ENCODE measurements at regions not wholly inside any gene's neighbourhood (a gene's known extent, or its start where the extent isn't known, plus 50 kb on each side); places are given as distances from the start of the nearest gene placed in this dataset.
"Not testable (repeated sequence)": the region's sequence is repeated elsewhere in the genome, so short reads cannot be mapped to it uniquely, and the experiment has no call there.

DNA sequence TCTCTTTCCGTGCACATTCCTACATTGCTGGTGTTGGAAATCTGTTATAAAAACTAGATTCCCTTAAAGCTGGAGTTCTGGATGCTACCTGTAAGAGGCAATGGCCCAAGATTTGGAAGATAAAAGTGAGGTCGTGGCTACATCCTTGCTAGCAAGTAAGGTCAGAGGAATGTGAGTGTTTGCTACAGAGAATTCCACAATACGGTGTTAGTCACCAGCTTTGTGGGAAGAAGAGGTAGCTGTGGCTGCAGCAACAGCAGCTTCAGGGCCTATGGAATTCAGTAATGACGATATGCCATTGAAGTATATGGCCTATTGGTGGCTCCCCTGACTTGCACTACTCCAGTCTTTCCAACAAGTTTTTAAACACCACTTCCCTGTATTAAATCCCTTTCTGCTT lies 227.7 kb upstream of the TMEM260 start:
- no peak for DNase-seq

DNA sequence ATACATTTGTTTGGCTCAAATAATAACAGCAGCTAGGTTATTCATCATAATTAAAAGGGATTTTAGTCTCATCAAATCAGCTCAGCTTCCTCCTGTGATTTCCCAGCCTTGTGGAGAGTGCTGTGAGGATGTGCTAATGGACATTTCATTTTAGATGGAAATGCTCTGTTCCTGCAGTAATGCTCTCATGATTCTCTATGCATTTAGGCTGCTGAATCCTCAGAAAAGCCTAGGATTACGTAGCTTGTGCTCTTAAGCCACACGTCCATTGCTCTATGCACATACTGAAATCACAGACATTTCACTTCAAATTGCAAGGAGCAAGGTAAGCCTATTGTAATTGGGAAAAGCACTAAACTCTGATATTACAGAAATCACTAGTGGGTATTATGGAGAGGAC lies 226.6 kb upstream of the TMEM260 start:
- DNase-seq, result no peak

DNA sequence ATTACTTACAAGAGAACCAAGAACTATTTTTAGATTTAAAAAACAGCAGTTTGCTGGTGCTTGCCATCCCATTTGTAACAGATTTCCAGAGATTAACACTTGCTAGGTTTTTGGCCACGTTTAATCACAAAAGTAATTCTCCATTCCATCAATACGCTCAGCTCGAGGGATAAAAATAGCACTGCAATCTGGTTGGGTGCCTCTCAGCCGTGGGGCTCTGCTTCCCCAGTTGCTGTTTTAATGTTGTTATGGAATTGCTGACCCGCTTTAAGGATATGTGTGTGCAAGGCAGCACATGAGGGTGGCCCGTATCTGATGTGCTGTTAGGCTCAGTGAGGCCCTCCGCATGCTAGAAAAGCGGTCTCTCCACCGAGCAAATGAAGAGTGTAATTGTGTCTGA lies 222.2 kb upstream of the TMEM260 start:
- no peak for DNase-seq

DNA sequence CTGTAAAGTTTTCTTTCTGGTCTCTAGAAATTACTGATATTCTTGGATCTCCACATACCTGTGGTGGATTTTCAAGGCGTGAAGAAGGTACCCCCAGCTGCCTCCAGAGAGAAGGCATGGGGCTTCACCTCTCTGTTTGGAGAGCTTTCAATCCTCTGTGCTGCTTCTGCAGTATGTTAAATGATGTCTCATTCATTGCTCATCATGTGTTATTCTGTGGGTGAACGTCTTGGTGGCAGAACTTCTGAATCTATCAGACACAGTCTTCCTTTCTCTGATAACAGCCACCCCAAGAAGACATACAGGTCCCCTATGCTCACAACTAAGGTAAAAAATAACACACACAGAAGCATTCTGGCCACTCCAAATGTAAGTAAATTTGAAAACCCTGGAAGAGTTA lies 221.3 kb upstream of the TMEM260 start:
- peak; percentile 25 for DNase-seq

DNA sequence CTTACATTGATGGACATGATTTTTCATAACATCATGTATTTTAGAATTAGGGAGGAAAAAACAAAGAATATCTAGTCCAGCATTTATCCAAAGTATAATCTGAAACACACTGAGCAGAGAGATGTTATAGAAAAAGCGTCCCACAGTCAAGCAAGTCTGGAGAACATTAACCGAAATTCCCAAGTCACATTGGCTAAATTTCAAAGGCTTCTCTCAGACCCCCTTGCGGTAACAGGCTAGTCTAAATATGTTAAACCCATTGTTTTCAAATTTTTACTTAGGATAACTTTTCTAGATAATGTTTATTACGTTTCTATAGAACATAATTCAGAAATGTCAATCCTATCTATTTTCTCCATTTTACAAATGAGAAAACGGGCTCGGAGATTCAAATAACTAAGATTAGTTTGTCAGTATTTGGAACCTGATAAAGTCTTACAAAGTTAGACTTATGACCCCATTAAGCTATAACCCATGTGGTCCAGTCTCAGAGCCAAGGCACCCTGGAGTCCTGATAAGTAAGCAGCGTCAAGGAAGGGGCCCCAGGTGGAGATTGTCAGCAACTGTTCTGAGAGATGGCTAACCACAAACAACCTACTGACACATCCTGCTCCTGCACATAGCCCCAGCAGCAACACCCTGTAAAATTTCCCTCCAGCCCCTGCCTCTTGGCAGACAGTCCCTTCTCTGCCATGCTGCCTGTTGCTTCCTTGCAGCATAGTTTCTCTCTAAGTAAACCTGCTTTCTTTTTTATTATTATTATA lies 220.6 kb upstream of the TMEM260 start:
- DNase-seq, result peak; percentile 79

DNA sequence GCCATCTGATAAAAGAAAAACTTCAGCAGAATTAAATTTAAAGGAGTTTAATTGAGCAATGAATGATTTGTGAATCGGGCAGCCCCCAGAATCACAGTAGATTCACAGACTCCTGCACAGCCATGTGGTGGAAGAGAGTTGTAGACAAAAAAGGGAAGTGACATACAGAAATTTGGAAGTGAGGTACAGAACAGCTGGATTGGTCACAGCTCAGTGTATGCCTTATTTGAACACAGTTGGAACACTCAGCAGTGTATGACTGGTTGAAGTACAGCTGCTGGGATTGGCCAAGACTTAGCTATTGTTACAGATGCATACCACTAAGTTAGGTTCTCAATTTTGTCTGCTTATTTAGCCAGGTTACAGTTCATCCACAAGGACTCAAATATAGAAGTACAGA lies 213.9 kb upstream of the TMEM260 start:
- DNase-seq, result not testable (repeated sequence)

DNA sequence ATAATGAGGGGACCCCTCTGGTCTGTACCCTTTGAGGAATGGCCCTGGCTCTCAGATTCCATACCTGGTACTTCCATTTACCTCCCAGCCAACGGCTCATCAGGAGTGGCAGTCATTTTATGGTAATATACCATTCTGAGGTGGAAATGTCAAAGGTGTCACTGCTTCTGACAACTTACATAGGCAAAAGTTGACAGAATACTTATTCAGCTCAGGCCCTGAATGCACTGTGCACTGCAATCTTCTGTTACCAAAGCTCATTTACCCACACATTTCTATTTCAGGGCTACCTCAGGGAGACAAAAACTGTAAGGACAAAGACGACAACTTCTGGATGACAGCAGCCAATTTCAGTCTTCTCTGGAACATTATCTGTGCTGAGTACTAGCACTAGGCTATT lies 212.2 kb upstream of the TMEM260 start:
- no peak for DNase-seq

DNA sequence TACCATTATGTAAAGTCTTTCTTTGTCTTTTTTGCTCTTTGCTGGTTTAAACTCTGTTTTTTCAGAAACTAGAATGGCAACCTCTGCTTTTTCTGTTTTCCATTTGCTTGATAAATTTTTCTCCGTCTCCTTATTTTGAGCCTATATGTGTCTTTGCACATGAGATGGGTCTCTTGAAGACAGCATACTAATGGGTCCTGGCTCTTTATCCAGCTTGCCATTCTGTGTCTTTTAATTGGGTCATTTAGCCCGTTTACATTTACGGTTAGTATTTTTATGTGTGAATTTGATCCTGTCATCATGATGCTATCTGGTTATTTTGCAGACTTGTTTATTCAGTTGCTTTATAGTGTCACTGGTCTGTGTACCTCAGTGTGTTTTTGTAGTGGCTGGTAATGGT lies 207.9 kb upstream of the TMEM260 start:
- no peak for DNase-seq

DNA sequence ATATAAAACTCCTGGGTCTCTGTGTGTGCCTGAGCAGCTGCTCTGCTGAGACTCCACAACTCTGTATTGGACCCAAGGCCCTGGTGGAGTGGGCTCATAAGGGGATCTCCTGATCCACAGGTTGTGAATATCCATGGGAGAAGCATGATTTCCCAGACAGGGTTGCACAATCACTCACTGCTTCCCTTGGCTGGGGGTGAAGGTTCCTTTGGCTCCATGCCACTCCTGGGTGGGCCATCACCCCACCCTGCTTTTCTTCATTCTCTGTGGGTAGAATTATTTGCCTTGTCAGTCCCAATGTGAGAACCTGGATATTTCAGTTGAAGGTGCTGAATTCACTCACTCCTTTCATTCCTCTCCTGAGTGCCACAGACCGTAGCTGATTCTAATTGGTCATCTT lies 205.2 kb upstream of the TMEM260 start:
- DNase-seq, result no peak

DNA sequence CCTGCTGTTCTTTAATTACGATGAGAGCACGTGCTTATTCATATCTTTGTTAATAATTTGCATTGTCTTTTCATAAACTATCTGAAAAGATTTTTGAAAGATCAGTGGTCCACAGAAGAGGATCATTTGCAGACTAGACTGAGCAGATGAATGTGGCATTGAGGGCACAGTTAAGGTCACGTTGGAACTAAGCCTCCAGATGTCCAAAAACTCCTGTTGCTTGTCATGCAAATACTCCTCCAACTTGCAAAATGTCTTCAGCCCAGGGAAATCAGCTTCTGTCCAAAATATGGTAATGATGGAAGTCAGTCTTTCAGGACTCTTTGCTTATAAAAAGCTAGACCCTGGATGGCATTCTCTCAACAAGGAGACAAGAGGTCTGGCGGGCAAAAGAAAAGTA lies 201.6 kb upstream of the TMEM260 start:
- no peak for DNase-seq

DNA sequence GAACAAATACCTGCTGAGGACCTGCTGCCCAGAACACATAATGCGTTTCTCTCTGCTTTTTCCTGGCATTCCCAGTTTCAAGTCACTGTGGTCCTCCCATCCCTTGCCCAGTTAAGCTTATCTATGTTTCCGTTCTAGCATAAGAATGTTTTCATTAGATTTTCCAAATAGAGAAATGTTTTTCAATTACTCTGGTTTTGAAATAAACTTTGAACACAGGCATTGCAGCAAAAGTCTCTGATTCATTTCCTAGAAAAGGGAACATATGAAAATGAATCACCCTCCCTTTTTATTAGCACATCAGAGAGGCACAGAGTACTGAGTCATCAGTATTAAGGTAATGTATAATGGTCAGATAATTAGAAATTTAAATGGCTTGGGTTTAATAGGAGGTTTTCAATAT lies 201.1 kb upstream of the TMEM260 start:
- DNase-seq, result no peak

DNA sequence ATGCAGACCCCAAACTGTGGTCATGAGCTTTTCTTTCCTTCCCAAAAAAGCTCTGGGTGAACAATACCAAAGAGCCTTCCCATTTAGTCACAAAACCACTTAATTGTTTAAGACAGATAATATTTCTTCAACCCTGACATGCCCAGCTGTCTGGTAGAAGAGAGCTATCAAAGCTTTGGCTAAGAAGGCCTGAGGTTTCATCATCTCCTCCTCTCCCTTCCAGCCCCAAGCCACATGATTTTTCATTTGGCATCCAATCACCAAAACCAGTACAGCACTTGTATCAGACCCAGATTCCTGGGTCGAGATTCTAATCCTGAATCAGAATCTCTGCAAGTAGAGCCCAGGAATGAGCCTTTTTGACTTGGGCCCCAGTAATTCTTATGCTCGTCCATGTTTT lies 199.6 kb upstream of the TMEM260 start:
- no peak for DNase-seq

DNA sequence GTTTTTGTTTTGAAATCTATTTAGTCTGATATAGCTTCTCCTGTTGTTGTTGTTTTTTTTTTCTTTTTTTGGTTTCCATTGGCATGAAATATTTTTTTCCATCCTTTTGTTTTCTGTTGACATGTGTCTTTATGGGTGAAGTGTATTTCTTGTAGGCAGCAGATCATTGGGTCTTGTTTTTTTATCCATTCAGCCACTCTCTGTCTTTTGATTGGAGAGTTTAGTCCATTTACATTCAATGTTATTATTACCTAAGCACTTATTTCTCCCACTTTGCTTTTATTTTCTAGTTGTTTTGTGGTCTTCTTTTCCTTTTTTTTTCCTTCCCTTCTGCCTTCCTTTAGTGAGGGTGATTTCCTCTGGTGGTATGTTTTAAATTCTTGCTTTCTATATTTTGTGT lies 193.6 kb upstream of the TMEM260 start:
- DNase-seq, result no peak

DNA sequence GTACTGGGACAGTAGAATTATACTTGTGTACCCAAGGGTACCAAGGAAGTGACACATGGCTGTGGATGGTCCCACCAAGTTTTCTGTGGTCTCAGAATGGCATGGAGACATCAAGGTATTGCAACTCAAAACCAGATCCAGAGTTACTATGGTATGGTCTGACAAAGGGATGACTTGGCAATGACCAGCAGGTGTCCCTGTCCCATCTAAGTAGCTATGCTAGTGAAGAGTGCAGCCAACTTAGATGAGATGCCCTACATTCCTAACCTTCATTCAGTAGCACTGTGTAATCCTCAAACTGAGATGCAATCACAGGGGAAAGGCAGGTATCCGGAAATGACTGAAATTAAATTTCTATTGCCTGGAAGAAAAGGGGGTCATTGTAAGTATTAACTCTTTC lies 188.7 kb upstream of the TMEM260 start:
- DNase-seq, result peak; percentile 13

DNA sequence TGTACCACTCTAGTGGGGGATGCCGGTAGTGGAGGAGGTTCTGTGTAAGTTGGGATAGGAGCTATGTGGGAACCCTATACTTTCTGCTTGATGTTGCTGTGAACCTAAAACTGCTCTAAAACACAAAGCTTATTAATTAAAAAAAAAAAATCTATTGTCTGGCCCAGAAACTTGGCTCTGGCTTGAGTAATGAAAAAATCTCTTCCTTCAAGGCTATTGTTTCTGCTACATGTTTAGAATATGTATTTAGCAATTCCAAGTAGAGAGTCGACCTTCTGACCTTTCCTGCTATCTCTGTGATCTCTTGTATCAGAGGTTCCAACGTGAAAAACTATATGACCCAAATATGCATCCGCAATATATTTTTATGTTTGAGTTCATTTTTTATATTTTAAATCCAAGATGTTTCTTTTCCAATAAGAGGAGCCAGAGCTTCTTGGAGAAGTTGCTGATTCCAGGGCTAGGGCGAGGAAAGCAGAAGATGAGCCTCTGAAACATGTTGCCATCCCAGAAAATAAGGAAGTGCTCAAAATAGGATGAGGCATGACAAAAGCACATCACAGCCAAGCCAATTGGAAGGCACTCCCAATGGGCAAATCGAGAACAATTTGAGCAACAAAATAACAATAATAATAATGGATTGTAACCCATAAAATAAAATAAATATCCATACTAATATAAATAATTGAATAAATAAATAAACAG lies 184.6 kb upstream of the TMEM260 start:
- no peak for DNase-seq

DNA sequence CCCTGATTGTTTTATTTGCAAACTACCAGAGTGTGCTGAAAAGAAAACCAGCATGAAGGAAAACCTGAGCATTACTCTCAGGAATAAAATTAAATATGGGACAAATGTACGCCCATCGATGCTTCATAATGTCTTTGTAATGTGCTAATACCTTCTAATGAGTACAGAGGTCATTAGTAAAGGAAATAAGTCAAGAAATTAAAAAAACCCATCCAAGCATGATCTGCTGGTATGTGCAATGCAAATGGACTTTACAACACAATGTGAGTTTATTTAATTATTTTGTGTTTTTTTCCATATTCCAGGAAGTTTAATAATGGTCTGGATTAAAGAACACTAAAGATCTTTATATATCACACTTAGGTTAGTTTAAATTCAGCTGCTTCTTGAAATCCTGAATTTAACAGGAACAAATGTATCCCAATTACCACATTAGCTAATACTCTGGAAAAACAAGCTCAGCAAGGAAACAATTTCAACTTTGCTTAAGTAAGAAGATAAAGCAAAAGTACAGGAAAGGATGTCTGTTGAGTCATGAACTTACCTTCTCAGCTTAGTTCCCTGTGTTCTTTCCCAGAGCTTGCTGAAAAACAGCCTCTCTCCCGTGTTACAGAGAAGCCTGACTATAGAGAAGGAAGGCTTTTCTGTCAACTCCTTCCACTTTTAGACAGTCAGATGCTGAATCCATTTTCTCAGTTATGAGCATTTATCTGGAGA lies 179.3 kb upstream of the TMEM260 start:
- DNase-seq, result no peak

DNA sequence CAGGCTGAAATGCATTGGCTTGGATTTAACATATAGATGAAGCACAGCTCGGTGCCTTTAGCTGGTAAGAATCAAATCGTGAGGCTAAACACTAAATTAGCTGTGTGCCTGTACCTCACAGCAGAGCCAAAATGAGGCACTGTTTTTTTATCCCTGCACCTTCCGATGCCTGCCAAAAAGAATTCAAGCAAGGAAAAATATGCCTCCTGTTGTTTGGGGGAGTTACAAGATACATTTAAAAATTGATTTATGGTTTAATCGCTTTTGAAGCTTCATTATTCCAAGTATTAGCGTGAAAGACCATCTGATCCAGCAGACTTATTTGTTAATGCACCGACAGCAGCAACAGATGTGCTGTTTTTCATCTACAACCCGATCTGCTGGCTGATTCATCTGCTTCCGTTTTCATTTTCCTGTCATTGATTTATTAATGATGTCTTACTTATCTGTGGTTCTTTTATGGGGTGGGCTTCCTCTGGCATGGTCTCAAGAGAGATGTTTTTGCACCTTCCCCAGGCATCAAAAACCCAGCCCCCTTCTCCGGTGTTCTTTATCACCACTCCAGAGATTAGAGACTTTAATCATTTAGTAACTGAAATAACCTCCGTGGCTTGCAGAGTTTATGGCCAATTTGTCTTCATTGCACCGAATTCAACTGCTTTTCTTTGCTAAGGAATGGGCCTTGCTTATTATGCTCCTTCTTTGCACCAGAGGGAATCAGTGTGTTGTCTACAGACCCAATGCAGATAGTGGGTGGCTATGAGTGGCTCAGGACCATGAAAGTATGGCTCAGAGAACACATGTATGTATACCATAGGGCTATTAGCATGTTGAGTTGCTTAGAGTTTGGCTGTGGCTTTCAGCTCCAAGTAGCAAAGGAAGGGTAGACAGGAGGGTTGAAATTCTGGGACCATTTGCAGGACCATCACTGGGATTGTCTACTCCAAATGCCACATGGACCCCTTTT lies 166.8 kb upstream of the TMEM260 start:
- DNase-seq, result peak; percentile 36

DNA sequence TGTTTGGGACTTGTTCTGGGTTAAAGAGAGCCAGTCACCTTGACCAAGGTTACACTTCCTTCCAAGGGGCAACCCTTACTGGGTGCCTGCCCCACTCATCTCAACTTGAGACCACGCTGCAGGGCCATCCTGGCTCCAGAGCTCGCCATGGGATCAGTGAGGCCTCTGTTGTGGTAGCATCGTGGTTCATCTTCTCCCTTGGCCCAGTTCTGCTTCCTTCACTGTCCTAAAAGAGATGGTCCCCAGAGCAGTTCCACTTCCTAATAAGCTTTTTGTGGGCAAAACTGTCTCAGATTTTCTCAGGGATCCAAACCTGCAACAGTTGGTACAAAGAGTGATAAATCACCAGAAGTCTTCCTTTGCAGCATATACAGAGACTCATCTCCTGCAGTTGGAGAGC lies 165.9 kb upstream of the TMEM260 start:
- no peak for DNase-seq

DNA sequence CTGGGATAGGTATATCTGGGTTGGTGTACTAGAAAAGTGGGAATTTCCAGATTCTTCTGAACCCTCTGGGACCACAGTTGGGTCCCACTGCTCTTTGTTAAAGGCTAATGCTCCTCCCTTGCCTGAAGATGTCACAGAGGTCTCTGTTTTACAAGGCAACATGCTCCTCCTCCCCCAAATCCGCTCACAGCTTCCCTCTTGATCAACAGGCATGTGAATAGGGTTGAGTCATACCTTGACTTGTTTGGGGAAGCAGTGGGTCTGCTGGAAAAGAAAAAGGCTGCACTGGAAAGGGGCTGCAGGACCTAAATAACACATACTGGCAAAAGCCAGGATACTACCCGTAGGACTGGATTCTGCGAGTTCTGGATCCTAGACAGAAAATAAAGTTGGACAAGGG lies 165.4 kb upstream of the TMEM260 start:
- DNase-seq, result no peak

DNA sequence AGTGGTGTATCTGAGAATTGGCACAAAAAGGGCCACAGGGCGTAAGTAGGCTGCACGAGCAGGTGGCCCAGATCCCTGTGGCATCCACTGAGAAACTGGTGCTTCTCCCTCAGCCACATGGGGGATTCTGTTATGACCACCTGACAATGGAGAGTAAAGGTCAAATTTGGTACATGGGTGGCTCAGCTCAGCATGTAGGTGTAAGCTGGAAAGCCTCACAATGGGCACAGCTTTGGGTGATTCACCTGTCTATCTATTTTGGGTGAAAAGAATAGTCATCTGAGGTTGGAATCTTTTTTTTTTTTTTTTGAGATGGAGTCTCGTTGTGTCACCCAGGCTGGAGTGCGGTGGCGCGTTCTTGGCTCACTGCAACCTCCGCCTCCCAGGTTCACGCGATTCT lies 163.4 kb upstream of the TMEM260 start:
- DNase-seq, result no peak

DNA sequence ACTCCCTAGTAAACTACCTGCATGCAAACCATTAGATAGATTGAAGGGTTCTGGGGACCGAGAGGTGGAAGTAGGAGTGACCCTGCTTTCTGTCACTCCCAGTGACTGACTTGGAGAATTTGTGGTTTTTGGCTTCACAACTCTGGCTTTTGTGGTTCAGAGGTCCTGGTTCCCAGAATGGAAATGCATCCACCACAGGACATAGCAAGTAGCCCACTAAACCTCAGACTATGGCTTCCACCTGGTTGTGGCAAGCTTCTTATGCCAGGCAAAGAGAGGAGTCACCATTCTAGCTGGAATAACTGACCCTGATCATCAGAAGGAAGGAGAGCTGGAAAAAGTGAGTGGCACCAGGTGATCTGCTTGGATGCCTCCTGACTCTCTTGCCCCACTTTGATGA lies 162.4 kb upstream of the TMEM260 start:
- no peak for DNase-seq

DNA sequence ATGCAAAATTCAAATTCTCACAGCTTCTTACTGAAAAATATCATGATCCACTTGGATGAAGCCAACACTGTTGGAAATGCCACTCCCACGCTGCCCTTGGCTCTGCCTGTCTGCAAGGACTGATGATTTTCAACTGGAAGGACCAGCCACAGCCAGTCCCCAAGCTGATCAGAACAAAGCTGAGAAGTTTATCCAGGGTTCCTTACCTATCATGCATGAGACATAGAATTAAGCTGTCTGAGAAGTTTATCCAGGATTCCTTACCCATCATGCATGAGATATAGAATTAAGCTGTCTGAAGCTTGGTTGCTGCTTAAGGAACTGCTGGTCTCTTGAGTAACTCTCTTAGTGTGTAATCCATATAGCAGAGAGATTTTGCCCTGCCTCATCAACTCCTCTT lies 159.8 kb upstream of the TMEM260 start:
- DNase-seq, result no peak

DNA sequence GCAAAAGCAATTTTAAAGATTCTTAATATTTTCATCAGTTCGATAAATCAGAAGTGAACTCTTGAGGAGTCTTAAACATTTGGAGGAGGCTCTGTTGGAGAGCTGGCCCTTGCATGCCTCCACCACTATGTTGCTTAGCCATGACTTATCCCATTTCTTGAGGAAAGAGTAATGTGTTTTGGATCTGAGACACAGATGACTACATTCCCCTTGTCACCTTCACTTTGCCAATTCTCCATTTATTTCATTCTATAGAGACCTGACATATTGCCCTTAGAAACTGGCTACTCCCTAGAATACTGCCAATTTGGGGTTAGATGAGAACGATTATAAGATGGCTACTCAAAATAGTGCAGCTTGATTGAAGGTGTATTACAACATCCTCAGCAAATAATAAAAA lies 157.4 kb upstream of the TMEM260 start:
- DNase-seq, result no peak

Data from hematopoietic multipotent progenitor cell treated with erythropoietin and hydrocortisone succinate and interleukin-3 and kit ligand, for 6 days (in vitro differentiated cells).